Gastrocnemius medialis (tissue), 4 donors: ENCODE measurements at regions not wholly inside any gene's neighbourhood (a gene's known extent, or its start where the extent isn't known, plus 50 kb on each side); places are given as distances from the start of the nearest gene placed in this dataset.

Experiments used
- POLR2A ChIP-seq, 2 donors: fragments of 450-650 bp; IDR thresholded peaks; one replicate each; pipeline ENCODE4 v1.6.1; 2017; ENCODE audit warnings: antibody characterized with exemption in 2 of 2, mild to moderate bottlenecking in 2 of 2, moderate library complexity in 2 of 2
- TF ChIP-seq, protein P1 (sequence below), 5 experiments: fragments of 450-650 bp in 3 of 5; fragments of 200-600 bp in 2 of 5; sonication (generic) in 2 of 5; IDR thresholded peaks in 4 of 5; conservative IDR thresholded peaks in 1 of 5; 1 replicate in 4 of 5; 2 replicates in 1 of 5; pipeline ENCODE4 v1.5.1; 2016 to 2019; ENCODE audit warnings: antibody characterized with exemption in 5 of 5, mild to moderate bottlenecking in 3 of 5, moderate library complexity in 3 of 5

DNA sequence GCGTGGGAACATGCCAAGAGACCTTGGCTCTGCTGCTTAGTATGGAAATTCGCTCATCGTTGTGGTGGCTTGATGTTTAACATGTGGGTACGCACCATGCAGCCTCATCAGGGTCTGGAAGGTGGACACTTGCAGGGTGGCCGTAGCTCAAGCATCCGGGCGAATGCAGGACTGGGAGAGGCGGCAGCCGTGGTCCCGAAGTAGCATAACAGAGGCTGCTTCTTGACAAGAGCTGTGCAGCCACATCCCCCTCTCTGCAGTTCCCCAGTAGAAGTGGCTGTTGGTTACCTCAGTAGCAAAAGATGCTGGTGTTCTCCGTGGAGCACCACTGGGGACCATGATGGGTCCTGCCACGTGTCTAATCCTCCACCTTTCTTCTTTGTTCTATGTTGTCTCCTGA is 195.0 kb downstream of the THBS2 start:
- TF ChIP-seq, protein P1, sequence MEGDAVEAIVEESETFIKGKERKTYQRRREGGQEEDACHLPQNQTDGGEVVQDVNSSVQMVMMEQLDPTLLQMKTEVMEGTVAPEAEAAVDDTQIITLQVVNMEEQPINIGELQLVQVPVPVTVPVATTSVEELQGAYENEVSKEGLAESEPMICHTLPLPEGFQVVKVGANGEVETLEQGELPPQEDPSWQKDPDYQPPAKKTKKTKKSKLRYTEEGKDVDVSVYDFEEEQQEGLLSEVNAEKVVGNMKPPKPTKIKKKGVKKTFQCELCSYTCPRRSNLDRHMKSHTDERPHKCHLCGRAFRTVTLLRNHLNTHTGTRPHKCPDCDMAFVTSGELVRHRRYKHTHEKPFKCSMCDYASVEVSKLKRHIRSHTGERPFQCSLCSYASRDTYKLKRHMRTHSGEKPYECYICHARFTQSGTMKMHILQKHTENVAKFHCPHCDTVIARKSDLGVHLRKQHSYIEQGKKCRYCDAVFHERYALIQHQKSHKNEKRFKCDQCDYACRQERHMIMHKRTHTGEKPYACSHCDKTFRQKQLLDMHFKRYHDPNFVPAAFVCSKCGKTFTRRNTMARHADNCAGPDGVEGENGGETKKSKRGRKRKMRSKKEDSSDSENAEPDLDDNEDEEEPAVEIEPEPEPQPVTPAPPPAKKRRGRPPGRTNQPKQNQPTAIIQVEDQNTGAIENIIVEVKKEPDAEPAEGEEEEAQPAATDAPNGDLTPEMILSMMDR (IDR thresholded peaks at IDR 0.05 in 4 of 5, conservative IDR thresholded peaks at IDR 0.05 in 1 of 5) = no peak
- TF ChIP-seq POLR2A (IDR thresholded peaks at IDR 0.05) = no peak
